OCI-LY7 (cell line): ENCODE measurements at regions not wholly inside any gene's neighbourhood (a gene's known extent, or its start where the extent isn't known, plus 50 kb on each side); places are given as distances from the start of the nearest gene placed in this dataset.

Experiments
- BruUV-seq: library from RNA; stranded (reverse); fragments of 400-500 nt; replicated peaks from 2 replicates; lab custom pipeline; 2021; lab: Mats Ljungman, UMichigan
- CTCF ChIA-PET: fragments of 300-600 bp; sonication (Branson Sonifier 250); formaldehyde crosslinking; loops from one replicate; lab custom pipeline; 2022; ENCODE audit warnings: antibody characterized with exemption; ENCODE audit not compliant: unreplicated experiment; lab: Charles Lee
- POLR2A ChIA-PET: fragments of 300-600 bp; sonication (Branson Sonifier 250); formaldehyde crosslinking; loops from one replicate; lab custom pipeline; 2022; ENCODE audit warnings: antibody characterized with exemption; lab: Charles Lee
- DNase-seq: peaks from one replicate; pipeline ENCODE4 v3.0.0-alpha.2; 2015; ENCODE audit warnings: low spot score
- H2AFZ ChIP-seq: fragments of 200-600 bp; sonication (generic), shearing (Covaris generic); 2 replicates; pipeline ENCODE4 v1.6.1; 2014; ENCODE audit warnings: mild to moderate bottlenecking, antibody characterized with exemption, low read length, moderate library complexity
- H3K27ac ChIP-seq: fragments of 200-600 bp; sonication (generic); 2 replicates; pipeline ENCODE4 v1.5.1; 2014; ENCODE audit warnings: mixed run types, low read depth, mild to moderate bottlenecking, moderate library complexity, low read length, inconsistent platforms; ENCODE audit not compliant: poor library complexity, severe bottlenecking
- H3K36me3 ChIP-seq: fragments of 200-600 bp; sonication (generic); 2 replicates; pipeline ENCODE4 v1.6.1; 2014; ENCODE audit warnings: mild to moderate bottlenecking, antibody characterized with exemption, low read length, moderate library complexity, mixed read lengths; ENCODE audit not compliant: insufficient read depth
- H3K4me1 ChIP-seq: fragments of 200-600 bp; sonication (generic); 2 replicates; pipeline ENCODE4 v1.5.1; 2014; ENCODE audit warnings: mild to moderate bottlenecking, low read length; ENCODE audit not compliant: insufficient read depth, poor library complexity, severe bottlenecking
- H3K4me2 ChIP-seq: fragments of 200-600 bp; sonication (generic); 2 replicates; pipeline ENCODE4 v1.6.1; 2014; ENCODE audit warnings: mild to moderate bottlenecking, low read length
- H3K4me3 ChIP-seq: fragments of 200-600 bp; sonication (generic); 2 replicates; pipeline ENCODE4 v1.5.1; 2014; ENCODE audit warnings: mild to moderate bottlenecking, low read depth, low read length; ENCODE audit not compliant: poor library complexity, severe bottlenecking
- H3K79me2 ChIP-seq: fragments of 200-600 bp; sonication (generic); 2 replicates; pipeline ENCODE4 v1.6.1; 2016; ENCODE audit warnings: low read depth, mild to moderate bottlenecking, low read length, moderate library complexity, mixed read lengths; ENCODE audit not compliant: insufficient read depth
- H3K9me2 ChIP-seq: fragments of 200-600 bp; sonication (generic); 2 replicates; pipeline ENCODE4 v1.6.1; 2016; ENCODE audit warnings: mild to moderate bottlenecking, low read length, mixed read lengths; ENCODE audit not compliant: insufficient read depth
- H3K9me3 ChIP-seq: fragments of 200-600 bp; sonication (generic); 2 replicates; pipeline ENCODE4 v1.6.1; 2014; ENCODE audit warnings: mild to moderate bottlenecking, mixed run types, low read length, mixed read lengths
- H4K20me1 ChIP-seq: fragments of 200-600 bp; sonication (generic); 2 replicates; pipeline ENCODE4 v1.6.1; 2014; ENCODE audit warnings: mild to moderate bottlenecking, antibody characterized with exemption, low read length, moderate library complexity, mixed read lengths; ENCODE audit not compliant: insufficient read depth
- EZH2phosphoT487 ChIP-seq: fragments of 200-600 bp; sonication (generic); IDR thresholded peaks from 2 replicates; pipeline ENCODE4 v1.6.1; 2018; ENCODE audit warnings: low read depth, borderline replicate concordance, mild to moderate bottlenecking, mixed run types, antibody characterized with exemption, low read length, moderate library complexity, mixed read lengths
- intact Hi-C: fragments of 100-400 bp; cut with micrococcal nuclease; formaldehyde crosslinking; loops from one replicate; pipeline ENCODE4 v1.10.0; 2022; ENCODE audit not compliant: unreplicated experiment
- TF ChIP-seq, protein P1 (sequence below): fragments of 200-600 bp; sonication (generic); conservative IDR thresholded peaks from 2 replicates; pipeline ENCODE4 v1.5.1; 2014; ENCODE audit warnings: mild to moderate bottlenecking, antibody characterized with exemption, low read length, moderate library complexity, mixed read lengths

DNA sequence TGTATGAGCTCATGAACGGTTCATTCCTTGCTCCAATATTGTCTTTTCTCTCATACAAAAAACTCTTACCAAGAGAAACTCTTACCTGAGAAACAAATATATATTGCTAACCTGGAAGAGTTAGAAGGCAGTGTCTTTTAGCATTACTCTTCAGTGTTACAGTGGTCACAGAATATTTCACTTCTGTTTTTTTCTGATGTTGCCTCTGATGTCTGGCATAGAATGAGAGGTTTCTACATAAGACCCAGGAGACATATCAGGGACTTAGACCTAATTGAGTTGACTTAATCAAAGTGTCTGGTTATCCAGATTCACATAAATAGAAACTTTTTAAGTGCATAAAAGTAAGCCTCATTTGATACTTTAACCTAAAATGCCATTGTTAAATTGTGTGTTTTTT is 923.8 kb downstream of the TTLL7 start:
- BruUV-seq: no TSS peak
- Histone ChIP-seq H3K79me2 (no peaks in the 10 kb centered on the region), H3K9me2 (no peaks in the 10 kb centered on the region; the same call in 1 of the 2 replicates), H2AFZ (no peak overlapping the region), H3K9me3 (no peaks in the 10 kb centered on the region), H3K27ac (no peak overlapping the region), H3K4me1 (no peaks in the 10 kb centered on the region), H3K4me3 (no peak overlapping the region), H3K4me2 (no peak overlapping the region), H4K20me1 (no peaks in the 10 kb centered on the region), H3K36me3 (no peaks in the 10 kb centered on the region)
- DNase-seq: no peak
- ChIA-PET CTCF (no interaction called here), POLR2A (interaction anchor here (0.6 kb wide), 1 partner anchor 41 kb away, joined by 3 read pairs; no protein-coding TSS in a partner anchor)
- intact Hi-C loops: no loop called here
- TF ChIP-seq, protein P1, sequence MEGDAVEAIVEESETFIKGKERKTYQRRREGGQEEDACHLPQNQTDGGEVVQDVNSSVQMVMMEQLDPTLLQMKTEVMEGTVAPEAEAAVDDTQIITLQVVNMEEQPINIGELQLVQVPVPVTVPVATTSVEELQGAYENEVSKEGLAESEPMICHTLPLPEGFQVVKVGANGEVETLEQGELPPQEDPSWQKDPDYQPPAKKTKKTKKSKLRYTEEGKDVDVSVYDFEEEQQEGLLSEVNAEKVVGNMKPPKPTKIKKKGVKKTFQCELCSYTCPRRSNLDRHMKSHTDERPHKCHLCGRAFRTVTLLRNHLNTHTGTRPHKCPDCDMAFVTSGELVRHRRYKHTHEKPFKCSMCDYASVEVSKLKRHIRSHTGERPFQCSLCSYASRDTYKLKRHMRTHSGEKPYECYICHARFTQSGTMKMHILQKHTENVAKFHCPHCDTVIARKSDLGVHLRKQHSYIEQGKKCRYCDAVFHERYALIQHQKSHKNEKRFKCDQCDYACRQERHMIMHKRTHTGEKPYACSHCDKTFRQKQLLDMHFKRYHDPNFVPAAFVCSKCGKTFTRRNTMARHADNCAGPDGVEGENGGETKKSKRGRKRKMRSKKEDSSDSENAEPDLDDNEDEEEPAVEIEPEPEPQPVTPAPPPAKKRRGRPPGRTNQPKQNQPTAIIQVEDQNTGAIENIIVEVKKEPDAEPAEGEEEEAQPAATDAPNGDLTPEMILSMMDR: no peak
- no peak for TF ChIP-seq EZH2phosphoT487

DNA sequence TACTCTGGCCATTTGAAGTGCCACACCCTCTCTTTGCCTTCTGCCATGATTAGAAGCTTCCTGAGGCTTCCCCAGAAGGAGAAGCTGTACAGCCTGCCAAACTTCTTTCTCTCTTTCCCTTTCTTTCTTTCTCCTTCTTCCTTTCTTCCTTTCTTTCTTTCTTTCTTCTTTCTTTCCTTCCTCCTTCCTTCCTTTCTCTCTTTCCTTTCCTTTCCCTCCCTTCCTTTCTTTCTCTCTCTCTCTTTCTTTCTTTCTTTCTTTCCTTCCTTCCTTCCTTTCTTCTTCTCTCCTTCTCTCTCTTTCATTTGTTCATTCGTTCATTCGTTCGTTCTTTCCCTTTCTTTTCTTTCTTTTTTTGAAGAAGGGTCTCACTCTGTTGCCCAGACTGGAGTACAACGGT is 931.0 kb downstream of the TTLL7 start:
- Histone ChIP-seq H3K4me2 (no peak overlapping the region), H3K9me2 (no peaks in the 10 kb centered on the region), H3K9me3 (no peaks in the 10 kb centered on the region), H3K79me2 (no peaks in the 10 kb centered on the region), H3K4me3 (no peak overlapping the region), H3K4me1 (no peaks in the 10 kb centered on the region), H2AFZ (no peak overlapping the region), H3K36me3 (no peaks in the 10 kb centered on the region), H4K20me1 (no peaks in the 10 kb centered on the region), H3K27ac (no peak overlapping the region)
- no TSS peak for BruUV-seq
- DNase-seq: no peak
- intact Hi-C loops: no loop called here
- no peak for TF ChIP-seq EZH2phosphoT487
- TF ChIP-seq, protein P1: no peak
- CTCF ChIA-PET: no interaction called here
- POLR2A ChIA-PET: interaction anchor here (0.5 to 0.6 kb wide), 2 partner anchors 10 to 1151 kb away, joined by 3 read pairs; no protein-coding TSS in a partner anchor

GRCh38 chr1:83065952-83066727 is 932.8 kb downstream of the TTLL7 start:
- Histone ChIP-seq H3K4me1 (no peaks in the 10 kb centered on the region), H4K20me1 (no peaks in the 10 kb centered on the region), H3K9me2 (no peaks in the 10 kb centered on the region), H2AFZ (no peak overlapping the region), H3K4me3 (no peak overlapping the region), H3K9me3 (no peaks in the 10 kb centered on the region), H3K36me3 (no peaks in the 10 kb centered on the region), H3K4me2 (no peak overlapping the region), H3K27ac (no peak overlapping the region), H3K79me2 (no peaks in the 10 kb centered on the region)
- BruUV-seq: no TSS peak
- CTCF ChIA-PET: no interaction called here
- intact Hi-C loops: no loop called here
- POLR2A ChIA-PET: interaction anchor here (0.9 kb wide), 1 partner anchor 10 kb away, joined by 4 read pairs; no protein-coding TSS in a partner anchor
- no peak for DNase-seq
- TF ChIP-seq, protein P1: no peak
- no peak for TF ChIP-seq EZH2phosphoT487
